Body of pancreas (tissue), 4 donors: ENCODE measurements at regions not wholly inside any gene's neighbourhood (a gene's known extent, or its start where the extent isn't known, plus 50 kb on each side); places are given as distances from the start of the nearest gene placed in this dataset.

Source experiments
- POLR2A ChIP-seq, 3 donors: fragments of 450-650 bp; IDR thresholded peaks; one replicate each; pipeline ENCODE4 v1.6.1; 2016; ENCODE audit warnings: antibody characterized with exemption in 3 of 3, mild to moderate bottlenecking in 2 of 3
- TF ChIP-seq, protein P1 (sequence below), 7 experiments: fragments of 450-650 bp in 4 of 7; fragments of 200-600 bp in 3 of 7; sonication (generic) in 3 of 7; IDR thresholded peaks; one replicate each; pipeline ENCODE4 v1.5.1; 2016 to 2019; ENCODE audit warnings: antibody characterized with exemption in 7 of 7

DNA sequence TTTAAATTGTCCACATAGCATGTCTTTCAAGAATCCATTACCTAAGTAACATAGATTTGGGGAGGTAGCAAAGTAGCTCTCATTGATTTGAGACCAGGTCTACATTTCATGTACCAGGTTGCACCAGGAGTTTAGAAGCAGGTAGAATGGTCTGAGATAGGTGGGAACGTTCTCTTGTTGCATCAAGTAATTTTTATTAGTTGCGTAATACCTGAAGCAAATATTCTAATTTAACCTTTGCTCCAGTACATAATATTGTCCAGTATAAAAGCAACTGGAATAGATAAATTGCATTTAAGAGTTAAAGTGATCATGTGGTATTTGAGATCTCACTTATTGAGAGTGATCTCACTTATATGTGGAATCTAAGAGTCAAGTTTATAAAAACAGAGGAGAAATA, 597.1 kb upstream of the PRMT6 start:
- TF ChIP-seq, protein P1, sequence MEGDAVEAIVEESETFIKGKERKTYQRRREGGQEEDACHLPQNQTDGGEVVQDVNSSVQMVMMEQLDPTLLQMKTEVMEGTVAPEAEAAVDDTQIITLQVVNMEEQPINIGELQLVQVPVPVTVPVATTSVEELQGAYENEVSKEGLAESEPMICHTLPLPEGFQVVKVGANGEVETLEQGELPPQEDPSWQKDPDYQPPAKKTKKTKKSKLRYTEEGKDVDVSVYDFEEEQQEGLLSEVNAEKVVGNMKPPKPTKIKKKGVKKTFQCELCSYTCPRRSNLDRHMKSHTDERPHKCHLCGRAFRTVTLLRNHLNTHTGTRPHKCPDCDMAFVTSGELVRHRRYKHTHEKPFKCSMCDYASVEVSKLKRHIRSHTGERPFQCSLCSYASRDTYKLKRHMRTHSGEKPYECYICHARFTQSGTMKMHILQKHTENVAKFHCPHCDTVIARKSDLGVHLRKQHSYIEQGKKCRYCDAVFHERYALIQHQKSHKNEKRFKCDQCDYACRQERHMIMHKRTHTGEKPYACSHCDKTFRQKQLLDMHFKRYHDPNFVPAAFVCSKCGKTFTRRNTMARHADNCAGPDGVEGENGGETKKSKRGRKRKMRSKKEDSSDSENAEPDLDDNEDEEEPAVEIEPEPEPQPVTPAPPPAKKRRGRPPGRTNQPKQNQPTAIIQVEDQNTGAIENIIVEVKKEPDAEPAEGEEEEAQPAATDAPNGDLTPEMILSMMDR (IDR thresholded peaks at IDR 0.05): no peak
- TF ChIP-seq POLR2A (IDR thresholded peaks at IDR 0.05): no peak
